Endothelial cell of umbilical vein (primary cell): ENCODE measurements at regions not wholly inside any gene's neighbourhood (a gene's known extent, or its start where the extent isn't known, plus 50 kb on each side); places are given as distances from the start of the nearest gene placed in this dataset.
"Not testable (repeated sequence)": the region's sequence is repeated elsewhere in the genome, so short reads cannot be mapped to it uniquely, and the experiment has no call there.

Experiments
- BruUV-seq: library from RNA; stranded (reverse); fragments of 400-500 nt; replicated peaks from 2 replicates; lab custom pipeline; 2021; lab: Mats Ljungman, UMichigan
- CTCF ChIA-PET: fragments of 300-600, 350-600 bp; sonication (Branson Sonifier 250); formaldehyde crosslinking; loops from one replicate; lab custom pipeline; 2021; ENCODE audit warnings: antibody characterized with exemption, inconsistent platforms; lab: Charles Lee
- POLR2A ChIA-PET: fragments of 300-600, 350-600 bp; sonication (Branson Sonifier 250); formaldehyde crosslinking; loops from one replicate; lab custom pipeline; 2021; ENCODE audit warnings: antibody characterized with exemption, inconsistent platforms; lab: Charles Lee
- DNase-seq: peaks from one replicate; pipeline ENCODE4 v3.0.0-alpha.2; 2011; ENCODE audit warnings: low read depth, low spot score
- FAIRE-seq: peaks from 2 replicates; lab custom pipeline; 2011; peaks lifted over from hg19 to GRCh38; lab: Jason Lieb, UNC
- H2AFZ ChIP-seq: 2 replicates; pipeline ENCODE4 v1.6.0; 2012; ENCODE audit warnings: low read depth, low read length, control low read depth, inconsistent platforms
- H3K27ac ChIP-seq: 2 replicates; pipeline ENCODE4 v1.5.1; 2011; ENCODE audit warnings: low read depth, mild to moderate bottlenecking, control low read depth, low read length, moderate library complexity; ENCODE audit not compliant: insufficient read depth
- H3K27me3 ChIP-seq, 2 experiments: 2 replicates each; pipeline versions ENCODE4 v1.6.0 to v1.6.1; 2011; ENCODE audit warnings: low read length in 2 of 2, mixed read lengths in 1 of 2; ENCODE audit not compliant: control insufficient read depth in 2 of 2, insufficient read depth in 2 of 2
- H3K36me3 ChIP-seq, 2 experiments: 2 replicates in 1 of 2; 3 replicates in 1 of 2; pipeline ENCODE4 v1.5.1; 2011; ENCODE audit warnings: low read length in 2 of 2, mild to moderate bottlenecking in 1 of 2, moderate library complexity in 1 of 2; ENCODE audit not compliant: control insufficient read depth in 2 of 2, insufficient read depth in 2 of 2; ENCODE audit errors: extremely low read depth in 1 of 2
- H3K4me1 ChIP-seq: 3 replicates; pipeline ENCODE4 v1.5.1; 2011; ENCODE audit warnings: mild to moderate bottlenecking, low read length; ENCODE audit not compliant: control insufficient read depth, insufficient read depth; ENCODE audit errors: extremely low read depth
- H3K4me2 ChIP-seq: 2 replicates; pipeline ENCODE4 v1.6.1; 2011; ENCODE audit warnings: low read length, control low read depth, mixed read lengths; ENCODE audit not compliant: insufficient read depth
- H3K4me3 ChIP-seq, 3 experiments: fragments of 200-600 bp in 1 of 3; sonication (generic), shearing (Covaris generic) in 1 of 3; replicated peaks in 1 of 3; 2 replicates each; pipeline ENCODE4 v1.5.1; 2011 to 2016; ENCODE audit warnings: control low read depth in 3 of 3, low read length in 3 of 3, mild to moderate bottlenecking in 2 of 3, inconsistent platforms in 1 of 3, low read depth in 1 of 3, moderate library complexity in 1 of 3; ENCODE audit not compliant: insufficient read depth in 1 of 3
- H3K79me2 ChIP-seq: 2 replicates; pipeline ENCODE4 v1.6.0; 2012; ENCODE audit warnings: low read length, inconsistent platforms; ENCODE audit not compliant: control insufficient read depth, insufficient read depth
- H3K9ac ChIP-seq: replicated peaks from 2 replicates; pipeline ENCODE3; 2011; ENCODE audit warnings: low read length, control low read depth; ENCODE audit not compliant: insufficient read depth; ENCODE audit errors: extremely low read depth
- H3K9me1 ChIP-seq: replicated peaks from 3 replicates; pipeline ENCODE4 v1.6.0; 2011; ENCODE audit warnings: mild to moderate bottlenecking, low read length; ENCODE audit not compliant: control insufficient read depth, insufficient read depth; ENCODE audit errors: extremely low read depth
- H3K9me3 ChIP-seq: replicated peaks from 2 replicates; pipeline ENCODE4 v1.5.1; 2012; ENCODE audit warnings: low read length, inconsistent platforms; ENCODE audit not compliant: control insufficient read depth, insufficient read depth
- H4K20me1 ChIP-seq: replicated peaks from 2 replicates; pipeline ENCODE3; 2011; ENCODE audit warnings: mild to moderate bottlenecking, low read length; ENCODE audit not compliant: control insufficient read depth, insufficient read depth; ENCODE audit errors: extremely low read depth
- CTCF ChIP-seq, 2 donors: IDR thresholded peaks; 1 replicate in 1 of 2; 2 replicates in 1 of 2; pipeline ENCODE4 v1.5.1; 2011; ENCODE audit warnings: low read length in 2 of 2, mild to moderate bottlenecking in 2 of 2, moderate library complexity in 2 of 2, control low read depth in 1 of 2, inconsistent platforms in 1 of 2, low read depth in 1 of 2; ENCODE audit not compliant: insufficient read depth in 1 of 2; ENCODE audit errors: extremely low read depth in 1 of 2
- EZH2 ChIP-seq: IDR thresholded peaks from 2 replicates; pipeline ENCODE4 v1.6.1; 2012; ENCODE audit warnings: borderline replicate concordance, low read depth, mild to moderate bottlenecking, moderate library complexity, low read length, inconsistent platforms; ENCODE audit not compliant: severe bottlenecking
- FOS ChIP-seq: IDR thresholded peaks from 2 replicates; pipeline ENCODE4 v1.6.1; 2011; ENCODE audit warnings: mild to moderate bottlenecking, low read length, moderate library complexity, borderline replicate concordance; ENCODE audit not compliant: insufficient read depth
- MYC ChIP-seq: IDR thresholded peaks from one replicate; pipeline ENCODE4 v1.6.1; 2011; ENCODE audit warnings: mild to moderate bottlenecking, low read depth, low read length
- POLR2A ChIP-seq: IDR thresholded peaks from 2 replicates; pipeline ENCODE4 v1.6.1; 2012; ENCODE audit warnings: low read depth, mild to moderate bottlenecking, control low read depth, low read length
- POLR2AphosphoS5 ChIP-seq: IDR thresholded peaks from 2 replicates; pipeline ENCODE4 v1.6.1; 2012; ENCODE audit warnings: low read depth, mild to moderate bottlenecking, control low read depth, low read length, moderate library complexity; ENCODE audit not compliant: insufficient read depth
- dilution Hi-C: fragments of 300-500 bp; cut with MboI; formaldehyde crosslinking; loops from one replicate; pipeline ENCODE4 v1.15.0; 2019; ENCODE audit warnings: low sequenced_read_pairs; ENCODE audit not compliant: extremely low pct_ligation_motif_present
- intact Hi-C: fragments of 100-400 bp; cut with micrococcal nuclease; formaldehyde crosslinking; loops from one replicate; pipeline ENCODE4 v1.10.0; 2022
- TF ChIP-seq, protein P1 (sequence below): IDR thresholded peaks from 2 replicates; pipeline ENCODE4 v1.6.1; 2011; ENCODE audit not compliant: insufficient read depth, insufficient read length

DNA sequence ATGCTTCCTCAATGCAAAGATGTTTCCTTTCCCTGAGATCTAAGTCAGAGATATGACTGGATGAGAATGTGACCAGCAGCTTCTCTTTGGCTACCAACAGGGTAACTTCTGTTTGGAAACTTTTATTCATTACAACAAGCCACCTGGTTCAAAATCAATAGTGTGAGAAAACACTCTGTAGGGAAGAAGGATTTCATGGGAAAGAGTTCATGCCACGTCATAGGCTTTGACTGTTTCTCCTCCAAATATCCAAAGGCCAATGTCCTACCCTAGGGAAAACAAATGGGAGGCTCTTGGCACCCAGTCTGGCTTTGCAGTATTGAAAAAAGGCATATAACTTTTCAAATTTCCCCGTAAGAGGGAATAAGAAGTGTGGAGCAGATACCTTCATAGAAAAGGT lies 245.5 kb downstream of the FNDC1 start:
- DNase-seq: no peak
- Histone ChIP-seq H3K4me2 (no peak overlapping the region), H3K9me3 (no peaks in the 10 kb centered on the region), H3K27ac (no peak overlapping the region), H3K9ac (no peak overlapping the region), H3K4me1 (no peaks in the 10 kb centered on the region), H3K36me3 (no peaks in the 10 kb centered on the region), H3K79me2 (no peaks in the 10 kb centered on the region), H3K4me3 (no peak overlapping the region), H3K27me3 (no peaks in the 10 kb centered on the region), H4K20me1 (no peaks in the 10 kb centered on the region), H2AFZ (no peak overlapping the region), H3K9me1 (no peaks in the 10 kb centered on the region)
- ChIA-PET CTCF (no interaction called here), POLR2A (no interaction called here)
- dilution Hi-C loops (no loop called here), intact Hi-C loops (no loop called here)
- no peak for TF ChIP-seq CTCF (IDR thresholded peaks at IDR 0.05; ENCODE audit: extremely low read depth in 1 of 2, insufficient read depth in 1 of 2, low read depth in 1 of 2, low read length in 2 of 2)
- TF ChIP-seq, protein P1, sequence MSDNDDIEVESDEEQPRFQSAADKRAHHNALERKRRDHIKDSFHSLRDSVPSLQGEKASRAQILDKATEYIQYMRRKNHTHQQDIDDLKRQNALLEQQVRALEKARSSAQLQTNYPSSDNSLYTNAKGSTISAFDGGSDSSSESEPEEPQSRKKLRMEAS: no peak
- no peak for TF ChIP-seq MYC
- TF ChIP-seq POLR2A: no peak
- TF ChIP-seq FOS: no peak
- no peak for TF ChIP-seq EZH2
- no peak for TF ChIP-seq POLR2AphosphoS5
- FAIRE-seq: no peak
- BruUV-seq: no TSS peak

DNA sequence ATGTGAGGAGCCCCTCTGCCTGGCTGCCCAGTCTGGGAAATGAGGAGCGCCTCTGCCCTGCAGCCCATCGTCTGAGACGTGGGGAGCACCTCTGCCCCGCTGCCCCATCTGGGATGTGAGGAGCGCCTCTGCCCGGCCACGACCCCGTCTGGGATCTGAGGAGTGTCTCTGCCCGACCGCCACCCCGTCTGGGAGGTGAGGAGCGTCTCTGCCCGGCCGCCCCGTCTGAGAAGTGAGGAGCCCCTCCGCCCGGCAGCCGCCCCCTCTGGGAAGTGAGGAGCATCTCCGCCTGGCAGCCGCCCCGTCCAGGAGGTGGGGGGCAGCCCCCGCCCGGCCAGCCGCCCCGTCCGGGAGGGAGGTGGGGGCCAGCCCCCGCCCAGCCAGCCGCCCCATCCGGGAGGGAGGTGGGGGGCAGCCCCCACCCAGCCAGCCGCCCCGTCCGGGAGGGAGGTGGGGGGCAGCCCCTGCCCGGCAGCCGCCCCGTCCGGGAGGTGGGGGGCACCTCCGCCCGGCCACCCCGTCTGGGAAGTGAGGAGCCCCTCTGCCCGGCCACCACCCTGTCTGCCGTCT lies 238.1 kb downstream of the FNDC1 start:
- POLR2A ChIA-PET, H3K9me1 ChIP-seq, H3K4me2 ChIP-seq, H2AFZ ChIP-seq, H3K4me3 ChIP-seq, H3K9me3 ChIP-seq, FAIRE-seq, H4K20me1 ChIP-seq, H3K9ac ChIP-seq, H3K27ac ChIP-seq, DNase-seq, H3K27me3 ChIP-seq, CTCF ChIA-PET, H3K79me2 ChIP-seq, BruUV-seq, H3K4me1 ChIP-seq, intact Hi-C loops, H3K36me3 ChIP-seq, dilution Hi-C loops: not testable (repeated sequence)
